Activated gamma-delta T cell treated with anti-CD3 and anti-CD28 coated beads, Interleukin-2, amount 50 U/mL, for 16 hours (primary cell): ENCODE measurements at regions not wholly inside any gene's neighbourhood (a gene's known extent, or its start where the extent isn't known, plus 50 kb on each side); places are given as distances from the start of the nearest gene placed in this dataset.
"Not testable (repeated sequence)": the region's sequence is repeated elsewhere in the genome, so short reads cannot be mapped to it uniquely, and the experiment has no call there.

Experiments
- DNase-seq: peaks from one replicate; pipeline ENCODE4 v3.0.0-alpha.2; 2020; ENCODE audit warnings: low read depth

- DNase-seq: no peak
Observed at GRCh38 chr12:46490635-46491034, 118.1 kb upstream of the SLC38A2 start.

- no peak for DNase-seq
Observed at GRCh38 chr12:46489951-46490388, 117.4 kb upstream of the SLC38A2 start.

DNA sequence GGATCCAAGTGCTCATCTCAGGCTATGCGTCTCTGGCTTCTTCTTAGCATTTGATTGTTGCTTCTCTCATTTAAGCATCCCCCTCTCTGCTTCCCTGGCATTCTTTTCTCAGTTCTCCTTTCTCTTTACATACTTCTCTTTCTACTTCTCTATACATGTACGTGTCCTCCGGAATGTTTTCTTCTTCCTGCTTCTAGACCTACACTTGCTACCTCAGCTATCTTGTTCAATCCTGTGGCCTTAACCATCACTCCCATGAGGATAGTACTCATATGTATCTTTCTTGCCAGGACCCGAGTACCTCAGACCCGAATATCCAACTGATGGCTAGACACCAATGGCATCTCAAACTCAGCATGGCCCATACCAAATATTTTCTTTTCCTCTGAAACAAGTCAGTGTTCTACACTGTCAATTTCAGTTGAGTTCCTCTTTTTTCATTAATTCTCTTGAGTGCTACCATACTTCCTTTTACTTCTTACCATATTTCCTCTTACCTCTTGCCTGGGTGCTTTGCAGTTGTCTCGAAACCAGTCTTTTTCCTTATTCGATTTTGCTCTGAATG lies 115.1 kb upstream of the SLC38A2 start:
- no peak for DNase-seq

GRCh38 chr12:46486588-46486987 lies 114.0 kb upstream of the SLC38A2 start:
- no peak for DNase-seq

DNA sequence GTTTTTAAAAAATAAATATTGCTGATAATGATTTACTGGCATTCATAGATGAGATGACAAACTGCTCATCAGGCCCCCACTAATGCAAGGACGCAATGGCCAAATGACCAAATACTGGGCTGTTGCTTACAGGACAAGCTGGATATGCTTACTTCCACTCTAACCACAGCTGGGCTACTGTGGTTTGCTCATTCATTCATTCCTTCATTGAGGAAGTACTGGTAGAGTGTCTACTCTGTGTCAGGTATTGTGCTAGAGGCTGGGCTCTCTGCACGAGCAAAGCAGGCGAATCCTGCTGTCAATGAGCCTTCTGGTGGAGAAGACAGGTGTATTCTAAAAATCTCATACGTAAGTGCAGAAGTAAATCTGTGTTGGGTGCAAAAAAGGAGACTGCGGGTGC lies 113.3 kb upstream of the SLC38A2 start:
- DNase-seq: no peak

DNA sequence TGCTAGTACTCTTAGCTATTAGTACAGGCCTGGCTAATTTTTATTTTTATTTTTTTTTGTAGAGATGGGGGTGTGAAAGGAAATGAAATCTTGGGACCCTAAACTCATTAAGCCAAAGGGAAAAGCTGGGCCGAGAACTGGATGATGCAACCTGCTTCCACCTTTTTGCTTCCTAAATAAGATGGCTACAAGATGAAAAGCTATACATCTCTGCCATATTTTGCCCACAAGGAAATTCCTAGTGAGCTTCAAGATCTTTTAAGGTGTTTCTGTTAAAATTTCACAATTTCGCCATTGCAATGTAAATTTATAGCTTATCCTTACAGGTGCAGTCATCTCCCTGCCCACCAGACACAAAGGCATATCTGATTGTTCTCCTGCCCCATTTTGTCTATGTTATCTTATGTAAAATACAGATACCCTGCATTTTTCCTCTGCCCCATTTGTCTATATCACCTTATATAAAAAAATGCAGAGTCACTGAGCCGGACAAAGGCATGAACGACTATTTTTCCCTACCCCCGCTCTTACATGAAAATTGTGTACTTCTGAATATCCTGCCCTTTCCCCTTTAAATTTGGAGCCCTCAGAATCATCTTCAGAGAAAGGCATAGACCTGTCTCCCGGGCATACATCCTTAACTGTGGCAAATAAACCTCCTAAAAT lies 112.0 kb upstream of the SLC38A2 start:
- DNase-seq: no peak

DNA sequence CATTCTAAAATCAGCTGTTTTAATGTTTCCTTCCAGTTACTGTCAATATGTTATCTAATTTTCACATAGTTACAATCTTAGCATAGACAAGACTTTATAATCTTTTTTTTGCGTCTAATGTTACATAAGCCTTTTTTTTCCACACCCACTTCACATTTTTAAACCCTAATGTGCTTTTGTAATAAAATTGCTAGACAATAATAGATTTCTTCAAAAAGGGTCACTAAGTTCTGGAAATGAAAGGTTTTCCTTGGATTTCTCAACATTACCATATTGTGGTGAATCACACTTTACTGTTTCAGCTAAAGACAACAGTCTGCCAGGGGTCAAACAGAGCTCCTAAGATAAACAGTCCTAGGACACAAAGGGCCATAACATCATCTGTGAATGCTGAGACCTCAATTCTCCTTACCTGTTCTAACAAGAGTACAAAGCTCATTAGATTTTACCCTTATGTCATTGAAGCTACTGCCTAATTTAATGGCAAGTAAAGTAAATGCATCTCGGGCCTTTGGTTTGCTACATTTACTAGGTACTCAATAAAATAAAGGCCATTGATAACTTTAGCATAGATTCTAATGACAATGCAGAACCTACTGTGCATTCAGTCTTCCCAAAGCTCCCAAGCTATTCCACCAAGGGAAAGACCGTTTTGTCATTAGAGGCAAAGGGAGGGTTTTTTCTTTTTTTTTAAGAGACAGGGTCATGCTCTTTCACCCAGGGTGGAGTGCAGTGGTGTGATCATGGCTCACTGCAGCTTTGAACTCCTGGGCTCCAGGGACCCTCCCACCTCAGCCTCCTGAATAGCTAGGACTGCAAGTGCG lies 111.2 kb upstream of the SLC38A2 start:
- DNase-seq: no peak

GRCh38 chr12:46480724-46481123 lies 108.2 kb upstream of the SLC38A2 start:
- no peak for DNase-seq

GRCh38 chr12:46480316-46480715 lies 107.7 kb upstream of the SLC38A2 start:
- DNase-seq: no peak

- DNase-seq: no peak
Observed at GRCh38 chr12:46478123-46478522, 105.5 kb upstream of the SLC38A2 start.

DNA sequence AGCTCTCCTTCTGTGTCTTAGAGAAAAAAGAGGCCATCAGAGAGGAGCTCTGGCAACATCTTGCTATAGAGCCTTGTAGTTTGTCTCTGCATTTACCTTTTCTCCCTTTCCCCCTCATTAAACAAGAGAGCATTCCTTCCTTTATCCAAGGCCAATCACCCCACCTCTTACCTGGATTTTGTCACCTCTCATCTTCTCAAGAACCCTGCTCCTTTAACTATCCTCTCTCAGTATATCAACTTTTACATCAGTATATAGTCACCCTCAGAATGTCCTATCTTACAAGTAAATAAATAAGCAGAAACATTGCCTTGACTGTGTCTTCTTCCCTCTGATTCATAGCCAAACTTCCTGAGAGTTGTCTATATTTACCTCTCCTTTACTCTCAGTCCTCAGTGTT lies 105.0 kb upstream of the SLC38A2 start:
- DNase-seq: no peak

DNA sequence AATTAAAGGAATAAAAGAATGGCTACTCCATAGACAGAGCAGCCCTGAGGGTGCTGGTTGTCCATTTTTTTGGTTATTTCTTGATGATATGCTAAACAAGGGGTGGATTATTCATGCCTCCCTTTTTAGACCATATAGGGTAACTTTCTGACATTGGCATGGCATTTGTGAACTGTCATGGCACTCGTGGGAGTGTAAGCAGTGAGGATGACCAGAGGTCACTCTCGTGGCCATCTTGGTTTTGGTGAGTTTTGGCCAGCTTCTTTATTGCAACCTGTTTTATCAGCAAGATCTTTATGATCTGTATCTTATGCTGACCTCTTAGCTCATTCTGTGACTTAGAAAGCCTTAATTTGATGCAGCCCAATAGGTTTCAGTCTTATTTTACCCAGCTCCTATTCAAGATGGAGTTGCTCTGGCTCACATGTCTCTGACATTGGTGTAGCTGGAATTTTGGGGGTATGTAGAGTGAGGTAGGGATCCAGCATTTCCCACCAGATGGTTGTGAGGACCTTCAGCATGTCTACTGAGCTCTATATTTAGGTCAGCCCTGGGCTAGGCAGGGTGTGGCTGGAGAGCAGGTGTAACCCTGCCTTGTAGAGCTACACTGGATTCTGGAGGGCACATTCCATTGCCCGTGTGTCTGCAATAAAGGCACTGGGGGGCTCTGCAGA lies 103.5 kb upstream of the SLC38A2 start:
- no peak for DNase-seq

DNA sequence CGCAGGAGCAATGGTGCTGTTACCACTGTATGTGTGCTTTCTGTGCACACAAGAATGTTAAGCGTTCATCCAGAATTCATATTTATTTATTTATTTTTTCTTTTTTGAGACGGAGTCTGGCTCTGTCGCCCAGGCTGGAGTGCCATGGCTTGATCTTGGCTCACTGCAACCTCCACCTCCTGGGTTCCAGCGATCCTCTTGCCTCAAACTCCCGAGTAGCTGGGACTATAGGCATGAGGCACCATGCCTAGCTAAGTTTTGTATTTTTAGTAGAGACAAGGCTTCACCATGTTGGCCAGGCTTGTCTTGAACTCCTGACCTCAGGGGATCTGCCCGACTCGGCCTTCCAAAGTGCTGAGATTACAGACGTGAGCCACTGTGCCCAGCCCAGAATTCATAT lies 101.8 kb upstream of the SLC38A2 start:
- not testable (repeated sequence) for DNase-seq

DNA sequence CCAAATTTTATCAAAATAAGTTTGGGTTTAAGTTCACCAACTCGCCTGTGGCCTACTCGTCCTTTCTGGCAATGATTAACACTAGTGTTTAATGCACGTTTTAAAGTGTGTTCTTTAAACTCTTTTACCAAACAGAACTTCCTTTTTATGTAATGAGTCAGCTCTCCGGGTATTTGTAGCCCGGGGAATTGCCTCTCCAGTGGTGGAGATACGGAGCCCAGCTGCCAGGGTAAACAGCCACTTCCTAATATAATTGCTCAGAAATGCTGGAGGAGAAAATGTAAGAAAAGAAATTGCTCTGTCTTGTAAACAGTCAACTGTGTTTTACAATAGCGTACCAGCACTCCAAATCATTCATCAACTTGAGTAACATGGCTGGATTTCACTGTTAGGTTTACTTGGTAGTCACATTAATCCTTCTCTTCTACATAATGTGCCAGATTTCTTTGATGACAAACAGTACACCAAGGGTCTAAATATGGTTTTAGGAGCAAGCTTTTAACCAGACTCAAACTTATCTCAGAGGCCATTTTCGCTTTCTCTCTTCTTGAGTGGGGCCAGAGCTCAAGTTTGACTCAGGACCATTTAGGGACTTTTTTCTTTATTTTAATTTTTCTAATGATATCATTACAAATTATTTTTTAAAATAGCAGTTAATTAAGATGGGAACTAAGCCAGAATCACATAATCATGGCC lies 101.2 kb upstream of the SLC38A2 start:
- DNase-seq: no peak

- no peak for DNase-seq
Observed at GRCh38 chr12:46472893-46473633, 100.5 kb upstream of the SLC38A2 start.

DNA sequence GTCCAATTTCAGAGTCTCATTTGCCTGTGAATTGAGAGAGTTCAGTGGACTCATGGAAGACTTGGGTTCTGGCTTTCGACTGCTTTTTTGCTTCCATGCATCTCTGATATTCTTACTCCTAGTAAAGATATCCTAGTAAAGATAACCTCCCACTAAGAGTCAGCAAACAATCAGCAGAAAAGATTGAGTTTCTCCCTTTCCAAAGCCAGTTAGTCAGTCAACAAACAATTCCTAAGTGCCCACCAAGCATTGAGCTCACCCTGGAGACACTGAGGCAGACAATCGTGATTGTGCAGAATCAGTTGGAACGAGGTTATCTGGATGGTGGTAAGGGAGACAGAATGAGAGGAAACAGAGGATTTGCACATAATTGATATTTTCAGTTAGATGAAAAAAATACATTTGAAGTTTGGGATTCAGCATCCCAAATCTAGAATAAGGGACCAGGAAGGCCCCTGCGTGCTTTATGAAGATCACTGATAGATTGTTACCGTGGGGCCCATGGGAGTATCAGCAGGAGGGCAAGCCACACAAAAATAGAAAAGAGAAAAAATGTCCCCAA lies 99.7 kb upstream of the SLC38A2 start:
- no peak for DNase-seq

GRCh38 chr12:46471404-46471803 lies 98.8 kb upstream of the SLC38A2 start:
- no peak for DNase-seq

DNA sequence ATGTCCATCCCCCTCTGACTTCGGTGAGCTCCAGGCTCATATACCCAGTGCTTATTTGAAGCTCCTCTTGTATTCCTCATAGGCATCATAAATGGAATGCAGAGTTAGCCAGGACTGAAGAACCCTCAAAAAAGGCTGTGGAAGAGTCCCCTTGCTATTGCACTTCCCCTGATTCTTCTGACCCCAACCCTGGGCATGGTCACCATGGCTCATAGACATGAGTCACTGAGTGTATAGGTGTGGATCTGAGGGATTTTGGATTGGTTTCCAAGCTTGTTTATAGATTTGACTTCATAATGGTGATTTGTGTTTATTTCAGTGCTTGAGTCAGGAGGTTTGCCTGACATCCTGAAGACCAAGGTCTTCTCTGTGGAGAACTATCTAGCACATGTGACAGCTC lies 98.4 kb upstream of the SLC38A2 start:
- DNase-seq: no peak

GRCh38 chr12:46470036-46470627 lies 97.6 kb upstream of the SLC38A2 start:
- DNase-seq: no peak

DNA sequence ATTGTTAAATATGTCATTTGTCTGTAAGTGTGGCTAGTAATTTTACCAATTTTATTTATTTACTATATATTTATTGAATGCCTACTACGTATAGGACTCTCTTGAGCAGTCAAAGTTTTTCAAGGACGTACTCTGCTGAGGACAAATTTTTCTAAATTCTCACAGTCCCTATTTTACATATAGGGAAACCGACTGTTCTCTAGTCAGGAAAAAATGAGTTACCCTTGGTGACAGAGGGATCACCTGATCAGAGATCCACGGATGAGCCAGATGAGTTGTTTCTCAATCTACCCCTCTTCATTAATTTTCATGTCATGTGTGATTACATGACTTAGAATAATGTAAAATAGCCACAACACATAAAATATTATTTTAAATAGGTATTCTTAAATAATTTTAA lies 96.2 kb upstream of the SLC38A2 start:
- DNase-seq: no peak

GRCh38 chr12:46468160-46468559 lies 95.6 kb upstream of the SLC38A2 start:
- no peak for DNase-seq
